Spleen (tissue), 11 donors: ENCODE measurements at regions not wholly inside any gene's neighbourhood (a gene's known extent, or its start where the extent isn't known, plus 50 kb on each side); places are given as distances from the start of the nearest gene placed in this dataset.

Source experiments
- DNase-seq: peaks from one replicate; pipeline ENCODE4 v3.0.0-alpha.2; 2020
- H3K27ac ChIP-seq, 8 donors: fragments of 200-600 bp; sonication (generic) in 7 of 8; 1 replicate in 4 of 8; 2 replicates in 4 of 8; pipeline versions ENCODE4 v1.5.0 to v1.8.0; 2016 to 2021; ENCODE audit warnings: inconsistent platforms in 4 of 8, mild to moderate bottlenecking in 4 of 8, moderate library complexity in 1 of 8
- H3K27me3 ChIP-seq, 7 donors: fragments of 200-600 bp; sonication (generic) in 6 of 7; replicated peaks in 1 of 7; 1 replicate in 4 of 7; 2 replicates in 3 of 7; pipeline versions ENCODE4 v1.5.0 to v1.8.0; 2016 to 2021; ENCODE audit warnings: inconsistent platforms in 3 of 7, mild to moderate bottlenecking in 1 of 7
- H3K36me3 ChIP-seq, 6 donors: fragments of 200-600 bp; sonication (generic) in 5 of 6; 1 replicate in 4 of 6; 2 replicates in 2 of 6; pipeline versions ENCODE4 v1.5.0 to v1.8.0; 2016 to 2021; ENCODE audit warnings: inconsistent platforms in 2 of 6
- H3K4me1 ChIP-seq, 6 donors: fragments of 200-600 bp; sonication (generic) in 5 of 6; 1 replicate in 3 of 6; 2 replicates in 3 of 6; pipeline versions ENCODE4 v1.5.0 to v1.8.0; 2016 to 2021; ENCODE audit warnings: inconsistent platforms in 3 of 6
- H3K4me3 ChIP-seq, 8 donors: fragments of 200-600 bp; sonication (generic) in 7 of 8; 1 replicate in 4 of 8; 2 replicates in 4 of 8; pipeline versions ENCODE4 v1.5.0 to v1.8.0; 2016 to 2021; ENCODE audit warnings: inconsistent platforms in 4 of 8, mild to moderate bottlenecking in 4 of 8, moderate library complexity in 2 of 8
- H3K9me3 ChIP-seq, 8 donors: fragments of 200-600 bp; sonication (generic) in 7 of 8; 1 replicate in 4 of 8; 2 replicates in 4 of 8; pipeline versions ENCODE4 v1.5.0 to v1.8.0; 2016 to 2021; ENCODE audit warnings: inconsistent platforms in 4 of 8
- POLR2A ChIP-seq, 3 donors: fragments of 450-650 bp; IDR thresholded peaks; one replicate each; pipeline ENCODE4 v1.5.1; 2017; ENCODE audit warnings: antibody characterized with exemption in 3 of 3, mild to moderate bottlenecking in 1 of 3
- POLR2AphosphoS5 ChIP-seq, 3 donors: sonication (generic); formaldehyde crosslinking; IDR thresholded peaks; one replicate each; pipeline ENCODE4 v1.5.1; 2017; ENCODE audit warnings: antibody characterized with exemption in 3 of 3
- WGBS, 5 donors: extraction: QIAGEN DNeasy Blood & Tissue Kit in 3 of 5; methylation state at CpG; one replicate each; pipeline versions ENCODE4 v1.1.5 to v1.1.7; 2013 to 2018; 5-methylcytosine and 5-hydroxymethylcytosine counted together
- intact Hi-C: fragments of 100-400 bp; cut with DNase I; formaldehyde crosslinking; loops from one replicate; pipeline ENCODE4 v1.15.0; 2023; ENCODE audit warnings: low total_unique reads
- TF ChIP-seq, protein P1 (sequence below), 11 experiments: fragments of 200-600 bp in 7 of 11; fragments of 450-650 bp in 4 of 11; sonication (generic) in 4 of 11; IDR thresholded peaks in 8 of 11; conservative IDR thresholded peaks in 3 of 11; 1 replicate in 7 of 11; 2 replicates in 4 of 11; pipeline versions ENCODE4 v1.4.0 to v1.8.0; 2016 to 2021; ENCODE audit warnings: antibody characterized with exemption in 11 of 11, inconsistent platforms in 4 of 11, mild to moderate bottlenecking in 1 of 11
- donor health status: healthy with polysubstance abuse.
- donor health status: DM: no; HTN: no; CAD: no; lungs with moderate emphysema.
- donor health status: DM: no; HTN: no; CAD: no.
- donor health status: Bipolar disorder and iron deficiency.
- donor health status: healthy.
- donor health status: DM: no; HTN: no; CAD: no.
- donor health status: DM: yes; HTN: yes; CAD: no.

DNA sequence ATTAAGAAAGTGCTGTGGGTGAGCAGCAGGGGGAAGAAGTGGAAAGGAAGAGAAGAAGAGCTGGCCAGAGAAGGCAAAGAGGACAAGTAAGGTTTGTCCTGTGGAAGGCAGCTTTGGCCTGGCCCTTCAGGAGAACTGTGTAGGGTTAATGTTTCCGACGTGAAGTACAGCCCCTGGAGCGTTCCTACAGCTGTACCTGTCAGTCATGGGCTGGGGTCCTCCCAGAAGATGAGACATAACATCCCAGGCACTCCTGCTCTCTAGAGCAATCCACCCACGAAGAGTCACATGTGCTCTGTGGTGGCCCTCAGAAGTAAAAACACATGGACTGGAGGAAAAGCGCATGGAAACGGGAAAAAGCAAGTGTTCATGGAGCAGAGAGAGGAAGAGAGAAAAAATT lies 237.4 kb downstream of the CAAP1 start:
- 81 to 89% (median 84%) methylated on average over 6 of the region's 6 CpGs for WGBS, 5 donors
- no peak for TF ChIP-seq POLR2A (IDR thresholded peaks at IDR 0.05)
- TF ChIP-seq, protein P1, sequence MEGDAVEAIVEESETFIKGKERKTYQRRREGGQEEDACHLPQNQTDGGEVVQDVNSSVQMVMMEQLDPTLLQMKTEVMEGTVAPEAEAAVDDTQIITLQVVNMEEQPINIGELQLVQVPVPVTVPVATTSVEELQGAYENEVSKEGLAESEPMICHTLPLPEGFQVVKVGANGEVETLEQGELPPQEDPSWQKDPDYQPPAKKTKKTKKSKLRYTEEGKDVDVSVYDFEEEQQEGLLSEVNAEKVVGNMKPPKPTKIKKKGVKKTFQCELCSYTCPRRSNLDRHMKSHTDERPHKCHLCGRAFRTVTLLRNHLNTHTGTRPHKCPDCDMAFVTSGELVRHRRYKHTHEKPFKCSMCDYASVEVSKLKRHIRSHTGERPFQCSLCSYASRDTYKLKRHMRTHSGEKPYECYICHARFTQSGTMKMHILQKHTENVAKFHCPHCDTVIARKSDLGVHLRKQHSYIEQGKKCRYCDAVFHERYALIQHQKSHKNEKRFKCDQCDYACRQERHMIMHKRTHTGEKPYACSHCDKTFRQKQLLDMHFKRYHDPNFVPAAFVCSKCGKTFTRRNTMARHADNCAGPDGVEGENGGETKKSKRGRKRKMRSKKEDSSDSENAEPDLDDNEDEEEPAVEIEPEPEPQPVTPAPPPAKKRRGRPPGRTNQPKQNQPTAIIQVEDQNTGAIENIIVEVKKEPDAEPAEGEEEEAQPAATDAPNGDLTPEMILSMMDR (IDR thresholded peaks at IDR 0.05 in 8 of 11, conservative IDR thresholded peaks at IDR 0.05 in 3 of 11), result no peak
- TF ChIP-seq POLR2AphosphoS5 (IDR thresholded peaks at IDR 0.05), result no peak
- no peaks in the 10 kb centered on the region for H3K36me3 ChIP-seq
- no peak for DNase-seq
- H3K9me3 ChIP-seq, result no peaks in the 10 kb centered on the region
- no peaks in the 10 kb centered on the region for H3K4me1 ChIP-seq
- no peak overlapping the region for H3K4me3 ChIP-seq
- intact Hi-C loops, result no loop called here
- no peak overlapping the region for H3K27ac ChIP-seq
- no peaks in the 10 kb centered on the region for H3K27me3 ChIP-seq

DNA sequence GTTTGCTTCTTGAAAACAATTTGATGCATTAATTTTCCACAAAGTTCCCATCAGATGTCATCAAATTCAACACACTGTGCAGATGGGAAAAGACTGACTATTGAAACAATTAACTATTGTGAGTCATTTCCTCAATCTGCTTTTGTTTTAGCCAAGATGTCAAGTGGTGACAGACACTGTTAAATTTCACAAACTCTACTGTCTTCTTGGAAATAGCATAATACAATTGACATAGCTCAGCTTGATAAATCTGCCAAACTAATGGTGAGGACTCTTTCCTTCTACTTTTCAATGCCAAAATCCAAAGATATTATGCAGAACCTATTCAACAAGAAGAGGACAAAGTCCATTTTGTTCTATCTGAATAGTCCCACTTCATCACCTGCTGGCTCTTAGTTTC lies 242.3 kb downstream of the CAAP1 start:
- no peak for DNase-seq
- intact Hi-C loops, result no loop called here
- TF ChIP-seq POLR2A (IDR thresholded peaks at IDR 0.05) (no peak), POLR2AphosphoS5 (IDR thresholded peaks at IDR 0.05) (no peak)
- TF ChIP-seq, protein P1 (IDR thresholded peaks at IDR 0.05 in 8 of 11, conservative IDR thresholded peaks at IDR 0.05 in 3 of 11), result no peak
- no peaks in the 10 kb centered on the region for H3K4me1 ChIP-seq
- no peaks in the 10 kb centered on the region for H3K27me3 ChIP-seq
- H3K9me3 ChIP-seq, result no peaks in the 10 kb centered on the region
- H3K27ac ChIP-seq, result no peak overlapping the region
- no peak overlapping the region for H3K4me3 ChIP-seq
- H3K36me3 ChIP-seq, result no peaks in the 10 kb centered on the region

DNA sequence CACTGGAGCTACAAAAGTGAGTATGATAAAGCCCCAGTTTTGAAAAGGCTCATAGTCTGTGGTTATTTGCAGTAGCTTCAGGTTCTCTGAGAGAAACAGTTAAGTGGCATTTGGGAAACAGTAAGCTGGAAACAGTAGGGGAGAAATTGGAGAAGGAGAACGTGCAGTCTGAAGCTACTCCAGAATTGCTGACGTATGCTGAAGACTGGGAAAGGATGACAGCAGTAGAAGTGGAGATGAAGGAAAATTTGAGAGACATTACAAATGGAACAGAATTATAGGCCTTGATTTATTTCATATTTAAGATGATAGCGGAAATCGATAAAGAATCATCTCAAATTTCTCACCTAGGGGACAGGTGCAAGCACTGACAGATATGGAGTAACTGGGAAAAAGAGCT lies 248.8 kb downstream of the CAAP1 start:
- no peaks in the 10 kb centered on the region for H3K27me3 ChIP-seq
- H3K9me3 ChIP-seq, result no peaks in the 10 kb centered on the region
- intact Hi-C loops, result no loop called here
- no peaks in the 10 kb centered on the region for H3K4me1 ChIP-seq
- TF ChIP-seq, protein P1 (IDR thresholded peaks at IDR 0.05 in 8 of 11, conservative IDR thresholded peaks at IDR 0.05 in 3 of 11), result no peak
- TF ChIP-seq POLR2A (IDR thresholded peaks at IDR 0.05), result no peak
- TF ChIP-seq POLR2AphosphoS5 (IDR thresholded peaks at IDR 0.05), result no peak
- H3K27ac ChIP-seq, result no peak overlapping the region
- no peak for DNase-seq
- H3K36me3 ChIP-seq, result no peaks in the 10 kb centered on the region
- WGBS, 5 donors, result 82 to 94% (median 88%) methylated on average over 4 of the region's 4 CpGs
- H3K4me3 ChIP-seq, result no peak overlapping the region

DNA sequence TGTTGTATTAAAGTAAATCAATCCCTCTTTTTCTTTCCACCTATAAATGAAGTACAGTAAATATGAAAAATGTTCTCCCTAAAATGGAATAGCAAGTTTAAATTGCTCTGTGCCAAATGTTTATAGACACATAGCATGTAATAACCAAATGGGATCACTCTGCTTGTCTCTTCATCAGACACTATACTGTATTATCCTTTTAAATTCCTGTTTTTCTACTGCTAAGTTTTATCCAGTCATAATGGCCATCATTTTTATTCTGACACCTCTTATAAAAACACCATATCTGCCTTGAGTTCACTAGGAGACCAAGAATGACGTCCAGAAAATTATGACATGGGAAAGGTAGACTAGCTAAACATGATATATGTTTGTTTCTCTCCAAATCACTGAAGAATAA lies 252.8 kb downstream of the CAAP1 start:
- Histone ChIP-seq H3K27ac (no peak overlapping the region), H3K4me1 (no peaks in the 10 kb centered on the region), H3K36me3 (no peaks in the 10 kb centered on the region), H3K27me3 (no peaks in the 10 kb centered on the region), H3K4me3 (no peak overlapping the region), H3K9me3 (no peaks in the 10 kb centered on the region)
- intact Hi-C loops, result no loop called here
- no peak for TF ChIP-seq POLR2A (IDR thresholded peaks at IDR 0.05)
- TF ChIP-seq, protein P1 (IDR thresholded peaks at IDR 0.05 in 8 of 11, conservative IDR thresholded peaks at IDR 0.05 in 3 of 11), result no peak
- no peak for TF ChIP-seq POLR2AphosphoS5 (IDR thresholded peaks at IDR 0.05)
- DNase-seq, result no peak
- WGBS, 5 donors, result 60 to 75% (median 63%) methylated on average over 1 of the region's 1 CpG
